ENCODE measurements at regions not wholly inside any gene's neighbourhood (a gene's known extent, or its start where the extent isn't known, plus 50 kb on each side); places are given as distances from the start of the nearest gene placed in this dataset.

DNA sequence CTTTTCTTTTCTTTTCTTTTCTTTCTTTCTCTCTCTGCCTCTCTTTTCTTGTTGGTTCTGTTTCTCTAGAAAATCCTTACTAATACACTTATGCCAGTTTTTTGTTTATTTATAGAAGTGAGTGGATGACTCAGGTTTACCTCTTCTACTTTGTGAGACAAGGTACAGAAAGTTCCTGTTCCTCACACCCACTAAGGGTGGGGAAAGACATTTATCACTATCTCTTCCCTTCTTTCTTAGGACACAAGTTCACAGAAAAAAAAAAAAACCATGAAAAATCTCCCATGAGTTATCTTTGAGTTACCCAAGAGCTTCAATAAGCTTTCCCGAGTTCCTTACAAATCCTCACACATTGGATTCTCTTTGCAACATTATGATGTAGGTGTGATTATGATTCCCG, 60.9 kb upstream of the CD180 start:
- WGBS, result 95% methylated on average over 2 of the region's 2 CpGs
- Histone ChIP-seq H3K9ac (ENCODE audit: low read depth in 1 of 2, low read length in 2 of 2) (no peak overlapping the region), H3K9me3 (ENCODE audit: control insufficient read depth in 4 of 4, low read length in 3 of 4) (no peaks in the 10 kb centered on the region), H3K36me3 (ENCODE audit: control insufficient read depth in 4 of 4, insufficient read depth in 3 of 4, low read depth in 1 of 4, low read length in 3 of 4) (no peaks in the 10 kb centered on the region), H3K4me3 (ENCODE audit: low read depth in 1 of 3, low read length in 3 of 3) (no peak overlapping the region), H3K4me1 (ENCODE audit: control insufficient read depth in 4 of 4, insufficient read depth in 4 of 4, low read length in 3 of 4) (no peaks in the 10 kb centered on the region), H3K27ac (ENCODE audit: low read depth in 1 of 2, low read length in 2 of 2) (no peak overlapping the region), H3K27me3 (ENCODE audit: control insufficient read depth in 4 of 4, insufficient read depth in 4 of 4, low read length in 3 of 4) (no peaks in the 10 kb centered on the region)
- TF ChIP-seq HNF4G (IDR thresholded peaks at IDR 0.05) (no peak), FOXA1 (IDR thresholded peaks at IDR 0.05) (no peak), NR2F2 (IDR thresholded peaks at IDR 0.05) (no peak)
- TF ChIP-seq, protein P1, sequence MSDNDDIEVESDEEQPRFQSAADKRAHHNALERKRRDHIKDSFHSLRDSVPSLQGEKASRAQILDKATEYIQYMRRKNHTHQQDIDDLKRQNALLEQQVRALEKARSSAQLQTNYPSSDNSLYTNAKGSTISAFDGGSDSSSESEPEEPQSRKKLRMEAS (IDR thresholded peaks at IDR 0.05), result no peak
- TF ChIP-seq, protein P2, sequence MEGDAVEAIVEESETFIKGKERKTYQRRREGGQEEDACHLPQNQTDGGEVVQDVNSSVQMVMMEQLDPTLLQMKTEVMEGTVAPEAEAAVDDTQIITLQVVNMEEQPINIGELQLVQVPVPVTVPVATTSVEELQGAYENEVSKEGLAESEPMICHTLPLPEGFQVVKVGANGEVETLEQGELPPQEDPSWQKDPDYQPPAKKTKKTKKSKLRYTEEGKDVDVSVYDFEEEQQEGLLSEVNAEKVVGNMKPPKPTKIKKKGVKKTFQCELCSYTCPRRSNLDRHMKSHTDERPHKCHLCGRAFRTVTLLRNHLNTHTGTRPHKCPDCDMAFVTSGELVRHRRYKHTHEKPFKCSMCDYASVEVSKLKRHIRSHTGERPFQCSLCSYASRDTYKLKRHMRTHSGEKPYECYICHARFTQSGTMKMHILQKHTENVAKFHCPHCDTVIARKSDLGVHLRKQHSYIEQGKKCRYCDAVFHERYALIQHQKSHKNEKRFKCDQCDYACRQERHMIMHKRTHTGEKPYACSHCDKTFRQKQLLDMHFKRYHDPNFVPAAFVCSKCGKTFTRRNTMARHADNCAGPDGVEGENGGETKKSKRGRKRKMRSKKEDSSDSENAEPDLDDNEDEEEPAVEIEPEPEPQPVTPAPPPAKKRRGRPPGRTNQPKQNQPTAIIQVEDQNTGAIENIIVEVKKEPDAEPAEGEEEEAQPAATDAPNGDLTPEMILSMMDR (IDR thresholded peaks at IDR 0.05; ENCODE audit: low read depth, low read length, missing input control), result no peak
- DNase-seq (ENCODE audit: low spot score), result no peak

DNA sequence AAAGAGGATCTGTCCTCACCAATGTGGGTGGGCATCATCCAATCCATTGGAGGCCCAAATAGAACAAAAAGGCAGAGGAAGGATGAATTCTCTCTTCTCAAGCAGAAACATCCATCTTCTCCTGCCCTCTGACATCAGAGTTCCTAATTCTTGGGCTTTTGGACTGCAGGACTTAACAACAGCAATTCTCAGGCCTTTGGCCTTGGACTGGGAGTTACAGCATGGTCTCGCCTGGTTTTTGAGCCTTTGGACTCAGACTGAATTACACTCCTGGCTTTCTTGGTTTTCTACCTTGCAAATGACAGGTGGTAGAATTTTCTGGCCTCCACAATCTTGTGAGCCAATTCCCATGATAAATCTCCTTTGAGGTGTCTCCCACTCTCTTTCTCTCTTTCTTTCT, 60.5 kb upstream of the CD180 start:
- no peak for TF ChIP-seq NR2F2 (IDR thresholded peaks at IDR 0.05)
- TF ChIP-seq, protein P1 (IDR thresholded peaks at IDR 0.05), result no peak
- no peaks in the 10 kb centered on the region for H3K27me3 ChIP-seq (ENCODE audit: control insufficient read depth in 4 of 4, insufficient read depth in 4 of 4, low read length in 3 of 4)
- H3K4me1 ChIP-seq (ENCODE audit: control insufficient read depth in 4 of 4, insufficient read depth in 4 of 4, low read length in 3 of 4), result no peaks in the 10 kb centered on the region
- no peaks in the 10 kb centered on the region for H3K9me3 ChIP-seq (ENCODE audit: control insufficient read depth in 4 of 4, low read length in 3 of 4)
- no peak overlapping the region for H3K9ac ChIP-seq (ENCODE audit: low read depth in 1 of 2, low read length in 2 of 2)
- no peak for DNase-seq (ENCODE audit: low spot score)
- H3K4me3 ChIP-seq (ENCODE audit: low read depth in 1 of 3, low read length in 3 of 3), result no peak overlapping the region
- 76% methylated on average over 1 of the region's 1 CpG for WGBS
- H3K36me3 ChIP-seq (ENCODE audit: control insufficient read depth in 4 of 4, insufficient read depth in 3 of 4, low read depth in 1 of 4, low read length in 3 of 4), result no peaks in the 10 kb centered on the region
- H3K27ac ChIP-seq (ENCODE audit: low read depth in 1 of 2, low read length in 2 of 2), result no peak overlapping the region

DNA sequence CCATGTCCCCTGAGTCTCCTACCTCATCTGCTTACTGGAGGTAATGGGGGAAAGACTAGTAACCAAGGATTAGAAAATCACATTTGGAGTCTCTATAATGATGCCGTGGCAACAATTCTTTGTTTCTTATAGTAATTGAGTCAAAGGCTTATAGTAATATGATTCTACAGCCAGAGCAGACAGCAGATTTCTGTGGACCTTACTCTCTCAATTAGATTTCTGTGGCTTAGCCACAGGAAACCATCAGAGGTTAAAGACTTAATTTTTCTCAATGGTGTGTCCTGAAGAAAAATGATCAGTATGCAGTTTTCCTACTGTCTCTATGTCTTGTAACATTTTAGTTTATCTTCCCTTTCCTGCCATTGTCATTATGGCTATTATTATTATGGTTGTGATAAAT, 59.3 kb upstream of the CD180 start:
- DNase-seq (ENCODE audit: low spot score), result no peak
- no peaks in the 10 kb centered on the region for H3K4me1 ChIP-seq (ENCODE audit: control insufficient read depth in 4 of 4, insufficient read depth in 4 of 4, low read length in 3 of 4)
- TF ChIP-seq GABPA (IDR thresholded peaks at IDR 0.05 in 1 of 2, conservative IDR thresholded peaks at IDR 0.05 in 1 of 2), result no peak
- TF ChIP-seq HNF4A (conservative IDR thresholded peaks at IDR 0.05), result no peak
- TF ChIP-seq, protein P3, sequence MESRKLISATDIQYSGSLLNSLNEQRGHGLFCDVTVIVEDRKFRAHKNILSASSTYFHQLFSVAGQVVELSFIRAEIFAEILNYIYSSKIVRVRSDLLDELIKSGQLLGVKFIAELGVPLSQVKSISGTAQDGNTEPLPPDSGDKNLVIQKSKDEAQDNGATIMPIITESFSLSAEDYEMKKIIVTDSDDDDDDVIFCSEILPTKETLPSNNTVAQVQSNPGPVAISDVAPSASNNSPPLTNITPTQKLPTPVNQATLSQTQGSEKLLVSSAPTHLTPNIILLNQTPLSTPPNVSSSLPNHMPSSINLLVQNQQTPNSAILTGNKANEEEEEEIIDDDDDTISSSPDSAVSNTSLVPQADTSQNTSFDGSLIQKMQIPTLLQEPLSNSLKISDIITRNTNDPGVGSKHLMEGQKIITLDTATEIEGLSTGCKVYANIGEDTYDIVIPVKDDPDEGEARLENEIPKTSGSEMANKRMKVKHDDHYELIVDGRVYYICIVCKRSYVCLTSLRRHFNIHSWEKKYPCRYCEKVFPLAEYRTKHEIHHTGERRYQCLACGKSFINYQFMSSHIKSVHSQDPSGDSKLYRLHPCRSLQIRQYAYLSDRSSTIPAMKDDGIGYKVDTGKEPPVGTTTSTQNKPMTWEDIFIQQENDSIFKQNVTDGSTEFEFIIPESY (IDR thresholded peaks at IDR 0.05), result no peak
- TF ChIP-seq, protein P4, sequence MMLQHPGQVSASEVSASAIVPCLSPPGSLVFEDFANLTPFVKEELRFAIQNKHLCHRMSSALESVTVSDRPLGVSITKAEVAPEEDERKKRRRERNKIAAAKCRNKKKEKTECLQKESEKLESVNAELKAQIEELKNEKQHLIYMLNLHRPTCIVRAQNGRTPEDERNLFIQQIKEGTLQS (IDR thresholded peaks at IDR 0.05), result no peak
- TF ChIP-seq YY1 (IDR thresholded peaks at IDR 0.05), result no peak
- TF ChIP-seq EGR1 (IDR thresholded peaks at IDR 0.05; ENCODE audit: low read depth in 2 of 2), result no peak
- no peak for TF ChIP-seq FOXA1 (IDR thresholded peaks at IDR 0.05)
- TF ChIP-seq, protein P1 (IDR thresholded peaks at IDR 0.05), result no peak
- TF ChIP-seq SP1 (IDR thresholded peaks at IDR 0.05), result no peak
- TF ChIP-seq JUND (IDR thresholded peaks at IDR 0.05), result no peak
- TF ChIP-seq NR2F2 (IDR thresholded peaks at IDR 0.05), result no peak
- TF ChIP-seq, protein P2 (IDR thresholded peaks at IDR 0.05; ENCODE audit: low read depth, low read length, missing input control), result no peak
- no peak for TF ChIP-seq RXRA (IDR thresholded peaks at IDR 0.05)
- TF ChIP-seq, protein P5, sequence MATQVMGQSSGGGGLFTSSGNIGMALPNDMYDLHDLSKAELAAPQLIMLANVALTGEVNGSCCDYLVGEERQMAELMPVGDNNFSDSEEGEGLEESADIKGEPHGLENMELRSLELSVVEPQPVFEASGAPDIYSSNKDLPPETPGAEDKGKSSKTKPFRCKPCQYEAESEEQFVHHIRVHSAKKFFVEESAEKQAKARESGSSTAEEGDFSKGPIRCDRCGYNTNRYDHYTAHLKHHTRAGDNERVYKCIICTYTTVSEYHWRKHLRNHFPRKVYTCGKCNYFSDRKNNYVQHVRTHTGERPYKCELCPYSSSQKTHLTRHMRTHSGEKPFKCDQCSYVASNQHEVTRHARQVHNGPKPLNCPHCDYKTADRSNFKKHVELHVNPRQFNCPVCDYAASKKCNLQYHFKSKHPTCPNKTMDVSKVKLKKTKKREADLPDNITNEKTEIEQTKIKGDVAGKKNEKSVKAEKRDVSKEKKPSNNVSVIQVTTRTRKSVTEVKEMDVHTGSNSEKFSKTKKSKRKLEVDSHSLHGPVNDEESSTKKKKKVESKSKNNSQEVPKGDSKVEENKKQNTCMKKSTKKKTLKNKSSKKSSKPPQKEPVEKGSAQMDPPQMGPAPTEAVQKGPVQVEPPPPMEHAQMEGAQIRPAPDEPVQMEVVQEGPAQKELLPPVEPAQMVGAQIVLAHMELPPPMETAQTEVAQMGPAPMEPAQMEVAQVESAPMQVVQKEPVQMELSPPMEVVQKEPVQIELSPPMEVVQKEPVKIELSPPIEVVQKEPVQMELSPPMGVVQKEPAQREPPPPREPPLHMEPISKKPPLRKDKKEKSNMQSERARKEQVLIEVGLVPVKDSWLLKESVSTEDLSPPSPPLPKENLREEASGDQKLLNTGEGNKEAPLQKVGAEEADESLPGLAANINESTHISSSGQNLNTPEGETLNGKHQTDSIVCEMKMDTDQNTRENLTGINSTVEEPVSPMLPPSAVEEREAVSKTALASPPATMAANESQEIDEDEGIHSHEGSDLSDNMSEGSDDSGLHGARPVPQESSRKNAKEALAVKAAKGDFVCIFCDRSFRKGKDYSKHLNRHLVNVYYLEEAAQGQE (IDR thresholded peaks at IDR 0.05), result no peak
- TF ChIP-seq TAF1 (conservative IDR thresholded peaks at IDR 0.05), result no peak
- TF ChIP-seq HNF4G (IDR thresholded peaks at IDR 0.05), result no peak
- TF ChIP-seq FOXA2 (IDR thresholded peaks at IDR 0.05), result no peak
- no peaks in the 10 kb centered on the region for H3K36me3 ChIP-seq (ENCODE audit: control insufficient read depth in 4 of 4, insufficient read depth in 3 of 4, low read depth in 1 of 4, low read length in 3 of 4)
- no peak overlapping the region for H3K4me3 ChIP-seq (ENCODE audit: low read depth in 1 of 3, low read length in 3 of 3)
- no peak overlapping the region for H3K9ac ChIP-seq (ENCODE audit: low read depth in 1 of 2, low read length in 2 of 2)
- no peaks in the 10 kb centered on the region for H3K9me3 ChIP-seq (ENCODE audit: control insufficient read depth in 4 of 4, low read length in 3 of 4)
- H3K27me3 ChIP-seq (ENCODE audit: control insufficient read depth in 4 of 4, insufficient read depth in 4 of 4, low read length in 3 of 4), result no peaks in the 10 kb centered on the region
- WGBS, result 94% methylated on average over 1 of the region's 1 CpG
- H3K27ac ChIP-seq (ENCODE audit: low read depth in 1 of 2, low read length in 2 of 2), result no peak overlapping the region

Measured in liver (tissue), 8 donors.